ENCODE measurements at regions not wholly inside any gene's neighbourhood (a gene's known extent, or its start where the extent isn't known, plus 50 kb on each side); places are given as distances from the start of the nearest gene placed in this dataset.

DNA sequence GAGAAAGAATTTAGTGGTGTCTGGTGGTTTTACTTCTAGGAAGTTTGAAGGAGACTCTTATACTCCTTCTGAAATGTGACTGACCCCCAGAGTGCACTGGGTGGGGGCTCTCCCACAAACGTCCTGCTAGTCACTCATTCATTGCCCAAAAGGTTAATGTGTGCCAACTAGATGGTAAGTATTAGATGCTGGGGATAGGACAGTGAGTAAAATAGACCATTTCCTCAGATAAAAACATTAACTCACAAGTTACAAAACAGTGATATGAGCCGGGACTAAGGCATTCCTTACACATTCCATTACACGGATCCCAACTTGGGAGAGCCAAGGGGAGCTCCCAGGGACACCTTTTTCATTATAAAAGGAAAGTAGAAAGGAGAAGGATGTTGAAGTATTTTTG lies 185.1 kb downstream of the ATXN7L3B start:
- no peak for DNase-seq (ENCODE audit: low read depth)
- TF ChIP-seq, protein P1, sequence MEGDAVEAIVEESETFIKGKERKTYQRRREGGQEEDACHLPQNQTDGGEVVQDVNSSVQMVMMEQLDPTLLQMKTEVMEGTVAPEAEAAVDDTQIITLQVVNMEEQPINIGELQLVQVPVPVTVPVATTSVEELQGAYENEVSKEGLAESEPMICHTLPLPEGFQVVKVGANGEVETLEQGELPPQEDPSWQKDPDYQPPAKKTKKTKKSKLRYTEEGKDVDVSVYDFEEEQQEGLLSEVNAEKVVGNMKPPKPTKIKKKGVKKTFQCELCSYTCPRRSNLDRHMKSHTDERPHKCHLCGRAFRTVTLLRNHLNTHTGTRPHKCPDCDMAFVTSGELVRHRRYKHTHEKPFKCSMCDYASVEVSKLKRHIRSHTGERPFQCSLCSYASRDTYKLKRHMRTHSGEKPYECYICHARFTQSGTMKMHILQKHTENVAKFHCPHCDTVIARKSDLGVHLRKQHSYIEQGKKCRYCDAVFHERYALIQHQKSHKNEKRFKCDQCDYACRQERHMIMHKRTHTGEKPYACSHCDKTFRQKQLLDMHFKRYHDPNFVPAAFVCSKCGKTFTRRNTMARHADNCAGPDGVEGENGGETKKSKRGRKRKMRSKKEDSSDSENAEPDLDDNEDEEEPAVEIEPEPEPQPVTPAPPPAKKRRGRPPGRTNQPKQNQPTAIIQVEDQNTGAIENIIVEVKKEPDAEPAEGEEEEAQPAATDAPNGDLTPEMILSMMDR (IDR thresholded peaks at IDR 0.05; ENCODE audit: insufficient read depth, low read depth, low read length), result no peak
- H3K4me3 ChIP-seq (ENCODE audit: low read depth, low read length), result no peak overlapping the region

DNA sequence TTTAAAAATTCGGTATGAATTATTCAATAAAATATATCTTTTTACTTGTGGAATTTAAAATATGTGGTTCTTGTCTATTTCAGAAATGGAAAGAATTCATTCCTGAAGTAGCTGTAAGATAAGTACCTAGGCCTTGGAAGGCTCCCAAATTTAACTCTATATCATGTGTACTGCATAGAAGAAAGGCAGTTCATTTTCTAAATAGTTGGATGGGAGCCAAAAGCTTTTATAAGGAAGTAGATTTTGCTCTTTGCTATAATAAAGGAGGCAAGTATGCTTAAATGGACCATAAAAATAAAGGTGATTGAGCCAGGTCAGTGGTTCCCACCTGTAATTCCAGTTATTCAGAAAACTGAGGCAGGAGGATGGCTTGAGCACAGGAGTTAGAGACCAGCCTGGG lies 187.5 kb downstream of the ATXN7L3B start:
- no peak overlapping the region for H3K4me3 ChIP-seq (ENCODE audit: low read depth, low read length)
- TF ChIP-seq, protein P1 (IDR thresholded peaks at IDR 0.05; ENCODE audit: insufficient read depth, low read depth, low read length), result no peak
- DNase-seq (ENCODE audit: low read depth), result peak; percentile 1

DNA sequence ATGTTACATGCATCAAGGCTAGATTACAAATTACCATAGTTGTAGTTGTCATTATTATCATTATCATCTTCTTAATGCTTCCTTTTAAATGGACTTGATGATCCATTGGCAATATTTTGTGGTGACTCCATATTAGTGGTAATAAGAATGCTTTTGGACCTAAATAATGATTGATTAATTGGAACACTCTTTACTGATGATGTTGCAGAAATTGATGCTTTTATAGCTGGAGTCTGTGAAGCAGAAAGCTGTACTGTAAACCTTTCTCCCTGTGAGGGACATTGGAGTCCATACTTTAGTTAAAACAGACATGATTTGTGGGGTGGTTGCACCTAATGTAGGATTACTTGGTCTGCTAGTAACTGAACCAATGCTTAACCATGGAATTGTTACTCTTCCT lies 190.4 kb downstream of the ATXN7L3B start:
- TF ChIP-seq, protein P1 (IDR thresholded peaks at IDR 0.05; ENCODE audit: insufficient read depth, low read depth, low read length), result no peak
- DNase-seq (ENCODE audit: low read depth), result no peak
- H3K4me3 ChIP-seq (ENCODE audit: low read depth, low read length), result no peak overlapping the region

DNA sequence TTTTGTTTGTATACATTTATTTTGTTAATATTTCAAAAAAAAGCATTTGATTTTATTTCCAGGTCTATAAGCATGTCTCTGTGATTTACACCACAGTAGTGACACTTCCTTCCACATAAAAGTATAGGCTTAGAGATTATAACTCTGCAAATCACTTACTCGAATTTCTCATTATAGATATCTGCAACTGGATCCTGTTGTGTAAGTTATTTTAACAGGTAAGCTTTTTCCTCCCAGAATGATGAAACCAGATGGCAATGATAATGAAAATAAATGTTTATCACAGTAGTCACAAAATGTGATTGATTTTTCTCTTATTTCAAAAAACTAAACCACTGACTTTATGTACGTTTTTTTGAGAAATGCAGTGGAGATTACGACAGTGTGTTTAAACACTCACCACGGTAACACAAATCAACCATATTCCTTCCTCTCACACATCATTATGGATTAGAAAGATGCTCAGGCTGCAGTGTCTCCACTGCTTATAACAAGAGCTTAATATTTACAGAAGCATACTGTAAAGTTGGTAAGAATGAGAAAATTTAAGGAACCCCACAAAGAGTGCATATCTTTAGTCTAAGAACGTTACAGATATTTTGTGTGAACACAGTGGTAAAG lies 194.6 kb downstream of the ATXN7L3B start:
- TF ChIP-seq, protein P1 (IDR thresholded peaks at IDR 0.05; ENCODE audit: insufficient read depth, low read depth, low read length), result no peak
- H3K4me3 ChIP-seq (ENCODE audit: low read depth, low read length), result no peak overlapping the region
- no peak for DNase-seq (ENCODE audit: low read depth)

DNA sequence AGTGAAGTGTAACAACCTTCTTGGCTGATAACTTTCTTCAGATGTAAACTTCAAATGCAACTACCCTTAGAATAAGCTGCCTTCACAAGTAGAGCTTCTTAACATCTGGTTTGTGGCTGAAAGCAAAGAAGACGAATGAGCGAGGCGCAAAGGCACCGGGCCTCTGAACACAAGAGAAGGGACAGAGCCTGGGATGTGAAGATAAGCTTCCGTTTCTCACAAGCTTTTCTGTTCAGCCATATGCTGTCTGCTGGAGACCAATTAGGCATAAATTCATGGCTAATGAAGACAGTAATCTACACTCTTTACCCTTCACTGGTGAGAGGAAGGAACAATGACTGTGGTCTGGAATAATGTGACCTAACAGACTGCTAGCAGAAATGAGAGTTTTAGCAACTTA lies 195.2 kb downstream of the ATXN7L3B start:
- TF ChIP-seq, protein P1 (IDR thresholded peaks at IDR 0.05; ENCODE audit: insufficient read depth, low read depth, low read length), result no peak
- no peak for DNase-seq (ENCODE audit: low read depth)
- H3K4me3 ChIP-seq (ENCODE audit: low read depth, low read length), result no peak overlapping the region

DNA sequence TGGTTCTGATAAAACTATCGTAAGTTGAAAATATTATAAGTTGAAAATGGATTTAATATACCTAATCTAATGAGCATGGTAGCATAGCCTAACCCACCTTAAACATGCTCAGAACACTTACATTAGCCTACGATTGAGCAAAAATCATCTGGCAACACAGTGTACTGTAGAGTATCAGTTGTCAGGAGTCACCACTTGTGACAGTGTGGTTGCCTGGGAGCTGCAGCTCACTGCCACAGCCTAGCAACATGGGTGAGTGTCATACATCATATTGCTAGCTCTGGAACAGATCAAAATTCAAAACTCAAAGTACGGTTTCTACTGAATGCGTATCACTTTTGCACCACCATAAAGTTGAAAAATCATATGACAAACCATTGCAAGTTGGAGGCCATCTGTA lies 203.5 kb downstream of the ATXN7L3B start:
- no peak overlapping the region for H3K4me3 ChIP-seq (ENCODE audit: low read depth, low read length)
- TF ChIP-seq, protein P1 (IDR thresholded peaks at IDR 0.05; ENCODE audit: insufficient read depth, low read depth, low read length), result no peak
- no peak for DNase-seq (ENCODE audit: low read depth)

DNA sequence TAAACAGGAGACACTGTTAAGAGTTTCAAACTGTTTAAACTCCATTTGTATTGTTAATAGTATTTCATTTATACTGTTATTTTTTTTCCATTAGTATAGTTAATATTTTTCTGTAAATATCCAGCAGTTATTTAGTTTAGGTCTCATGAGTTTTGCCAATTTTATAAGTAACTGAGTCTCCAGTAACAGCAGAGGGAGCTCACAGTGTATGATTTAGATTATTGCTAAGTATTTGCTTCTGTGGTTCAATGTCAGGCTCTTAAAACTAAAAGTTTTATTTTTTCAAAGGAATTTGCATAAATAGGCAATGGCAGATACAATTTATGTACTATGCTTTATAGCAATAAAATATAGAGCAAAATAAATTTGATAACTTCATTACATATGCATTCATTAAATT lies 209.7 kb downstream of the ATXN7L3B start:
- TF ChIP-seq, protein P1 (IDR thresholded peaks at IDR 0.05; ENCODE audit: insufficient read depth, low read depth, low read length), result no peak
- no peak overlapping the region for H3K4me3 ChIP-seq (ENCODE audit: low read depth, low read length)
- peak; percentile 12 for DNase-seq (ENCODE audit: low read depth)

Measured in fibroblast of villous mesenchyme (primary cell).